KMS-11 (cell line): ENCODE measurements at regions not wholly inside any gene's neighbourhood (a gene's known extent, or its start where the extent isn't known, plus 50 kb on each side); places are given as distances from the start of the nearest gene placed in this dataset.
"Not testable (repeated sequence)": the region's sequence is repeated elsewhere in the genome, so short reads cannot be mapped to it uniquely, and the experiment has no call there.

Source experiments
- H2AFZ ChIP-seq: fragments of 200-600 bp; sonication (generic); 2 replicates; pipeline ENCODE4 v1.6.1; 2016; ENCODE audit warnings: antibody characterized with exemption, mixed run types, low read depth
- H3K27ac ChIP-seq: fragments of 200-600 bp; sonication (generic); 2 replicates; pipeline ENCODE4 v1.6.1; 2016; ENCODE audit warnings: mild to moderate bottlenecking, mixed run types
- H3K27me3 ChIP-seq: fragments of 200-600 bp; sonication (generic); 2 replicates; pipeline ENCODE4 v1.6.1; 2017; ENCODE audit warnings: mild to moderate bottlenecking, low read depth, mixed run types, moderate library complexity; ENCODE audit not compliant: insufficient read depth
- H3K36me3 ChIP-seq: fragments of 200-600 bp; sonication (generic); 2 replicates; pipeline ENCODE4 v1.6.1; 2017; ENCODE audit warnings: mild to moderate bottlenecking, mixed run types; ENCODE audit not compliant: insufficient read depth
- H3K4me1 ChIP-seq: fragments of 200-600 bp; sonication (generic); 2 replicates; pipeline ENCODE4 v1.6.1; 2016; ENCODE audit warnings: mild to moderate bottlenecking, low read depth, mixed run types; ENCODE audit not compliant: poor library complexity, severe bottlenecking
- H3K4me2 ChIP-seq: fragments of 200-600 bp; sonication (generic); 2 replicates; pipeline ENCODE4 v1.7.0; 2016; ENCODE audit warnings: mild to moderate bottlenecking, mixed run types
- H3K4me3 ChIP-seq: fragments of 200-600 bp; sonication (generic); IDR thresholded peaks from 2 replicates; pipeline ENCODE4 v1.6.1; 2017; ENCODE audit warnings: low read depth, low read length, mixed read lengths; ENCODE audit not compliant: insufficient read depth
- H3K79me2 ChIP-seq: fragments of 200-600 bp; sonication (generic); 2 replicates; pipeline ENCODE4 v1.6.1; 2016; ENCODE audit warnings: low read depth, mixed run types; ENCODE audit not compliant: insufficient read depth
- H3K9ac ChIP-seq: fragments of 200-600 bp; sonication (generic); 2 replicates; pipeline ENCODE4 v1.6.1; 2016; ENCODE audit warnings: mild to moderate bottlenecking, mixed run types
- H4K20me1 ChIP-seq: fragments of 200-600 bp; sonication (generic); 2 replicates; pipeline ENCODE4 v1.6.1; 2016; ENCODE audit warnings: mild to moderate bottlenecking, mixed run types; ENCODE audit not compliant: insufficient read depth
- TF ChIP-seq, protein P1 (sequence below): fragments of 200-600 bp; sonication (generic); conservative IDR thresholded peaks from 2 replicates; pipeline ENCODE4 v1.6.1; 2017; ENCODE audit warnings: low read depth, mild to moderate bottlenecking, antibody characterized with exemption, low read length, moderate library complexity, mixed read lengths

DNA sequence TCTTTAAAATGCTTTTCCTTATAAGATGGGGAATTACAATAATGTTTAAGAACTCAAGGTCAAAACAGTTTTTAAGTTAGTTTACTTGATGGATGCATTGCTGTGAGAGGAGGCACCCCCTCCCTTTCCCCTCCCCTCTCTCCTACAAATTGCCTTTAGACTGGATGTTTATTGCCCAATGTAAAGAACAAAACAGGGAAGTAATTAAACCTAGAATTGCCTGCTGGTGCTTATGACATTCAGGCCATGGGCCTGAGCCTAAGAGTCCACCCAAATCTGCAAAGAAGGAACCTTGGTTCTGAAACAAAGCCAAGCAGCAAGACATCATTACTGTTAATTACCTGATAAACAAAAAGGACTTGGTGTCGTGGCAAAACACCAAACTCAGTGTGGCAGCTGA, 630.3 kb downstream of the ISL1 start:
- TF ChIP-seq, protein P1, sequence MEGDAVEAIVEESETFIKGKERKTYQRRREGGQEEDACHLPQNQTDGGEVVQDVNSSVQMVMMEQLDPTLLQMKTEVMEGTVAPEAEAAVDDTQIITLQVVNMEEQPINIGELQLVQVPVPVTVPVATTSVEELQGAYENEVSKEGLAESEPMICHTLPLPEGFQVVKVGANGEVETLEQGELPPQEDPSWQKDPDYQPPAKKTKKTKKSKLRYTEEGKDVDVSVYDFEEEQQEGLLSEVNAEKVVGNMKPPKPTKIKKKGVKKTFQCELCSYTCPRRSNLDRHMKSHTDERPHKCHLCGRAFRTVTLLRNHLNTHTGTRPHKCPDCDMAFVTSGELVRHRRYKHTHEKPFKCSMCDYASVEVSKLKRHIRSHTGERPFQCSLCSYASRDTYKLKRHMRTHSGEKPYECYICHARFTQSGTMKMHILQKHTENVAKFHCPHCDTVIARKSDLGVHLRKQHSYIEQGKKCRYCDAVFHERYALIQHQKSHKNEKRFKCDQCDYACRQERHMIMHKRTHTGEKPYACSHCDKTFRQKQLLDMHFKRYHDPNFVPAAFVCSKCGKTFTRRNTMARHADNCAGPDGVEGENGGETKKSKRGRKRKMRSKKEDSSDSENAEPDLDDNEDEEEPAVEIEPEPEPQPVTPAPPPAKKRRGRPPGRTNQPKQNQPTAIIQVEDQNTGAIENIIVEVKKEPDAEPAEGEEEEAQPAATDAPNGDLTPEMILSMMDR = no peak
- H3K36me3 ChIP-seq = no peaks in the 10 kb centered on the region
- no peak overlapping the region for H3K4me2 ChIP-seq
- no peaks in the 10 kb centered on the region for H3K79me2 ChIP-seq
- no peaks in the 10 kb centered on the region for H3K4me1 ChIP-seq
- H3K4me3 ChIP-seq = no peak overlapping the region
- no peak overlapping the region for H3K9ac ChIP-seq
- H4K20me1 ChIP-seq = no peaks in the 10 kb centered on the region
- H2AFZ ChIP-seq = no peak overlapping the region
- H3K27me3 ChIP-seq = no peaks in the 10 kb centered on the region
- no peak overlapping the region for H3K27ac ChIP-seq

DNA sequence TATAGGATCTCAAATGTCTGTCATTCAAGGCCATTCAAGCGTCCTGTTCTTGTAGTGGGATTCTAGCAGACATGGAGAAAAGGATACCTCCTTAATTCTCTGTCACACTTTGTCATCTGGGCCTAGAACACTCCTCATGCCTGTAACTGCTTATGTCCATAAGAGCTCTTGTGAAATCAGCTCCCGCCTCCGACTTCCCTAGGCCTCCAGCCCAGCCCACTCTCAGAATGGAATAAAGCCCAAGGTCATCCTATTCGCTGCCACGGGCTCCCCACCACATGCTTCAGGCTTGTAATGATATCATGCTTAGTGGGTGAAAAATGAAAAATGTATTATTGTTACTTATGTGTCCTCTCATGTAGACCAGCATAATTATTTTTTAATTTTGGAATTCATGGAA, 632.5 kb downstream of the ISL1 start:
- no peaks in the 10 kb centered on the region for H3K79me2 ChIP-seq
- H3K27ac ChIP-seq = no peak overlapping the region
- no peak overlapping the region for H3K4me2 ChIP-seq
- no peaks in the 10 kb centered on the region for H3K4me1 ChIP-seq
- H3K36me3 ChIP-seq = no peaks in the 10 kb centered on the region
- no peaks in the 10 kb centered on the region for H3K27me3 ChIP-seq
- TF ChIP-seq, protein P1 = no peak
- H2AFZ ChIP-seq = no peak overlapping the region
- H3K4me3 ChIP-seq = no peak overlapping the region
- no peaks in the 10 kb centered on the region for H4K20me1 ChIP-seq
- H3K9ac ChIP-seq = no peak overlapping the region

DNA sequence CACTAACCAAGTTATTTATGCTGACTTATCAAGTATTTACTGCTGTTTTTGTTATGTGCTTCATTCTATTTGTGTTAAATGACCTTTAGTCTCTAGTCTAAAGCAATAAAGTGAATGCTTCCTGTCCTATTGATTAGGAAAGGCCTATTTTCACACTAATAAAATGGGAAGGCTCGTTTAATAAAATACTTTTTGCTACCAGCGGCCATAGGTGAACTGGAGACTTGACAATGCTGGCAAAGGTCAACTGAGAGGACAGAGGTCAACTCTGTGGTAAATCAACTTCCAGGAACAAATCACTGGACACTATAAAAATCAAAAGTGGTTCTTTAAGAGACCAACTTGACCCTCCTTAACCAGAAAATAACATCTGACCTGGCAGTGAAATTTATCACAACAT, 634.3 kb downstream of the ISL1 start:
- H3K79me2 ChIP-seq = no peaks in the 10 kb centered on the region
- TF ChIP-seq, protein P1 = no peak
- H3K4me3 ChIP-seq = no peak overlapping the region
- H3K27ac ChIP-seq = no peak overlapping the region
- H3K27me3 ChIP-seq = no peaks in the 10 kb centered on the region
- no peak overlapping the region for H3K4me2 ChIP-seq
- H3K4me1 ChIP-seq = no peaks in the 10 kb centered on the region
- H4K20me1 ChIP-seq = no peaks in the 10 kb centered on the region
- no peak overlapping the region for H2AFZ ChIP-seq
- no peaks in the 10 kb centered on the region for H3K36me3 ChIP-seq
- no peak overlapping the region for H3K9ac ChIP-seq

DNA sequence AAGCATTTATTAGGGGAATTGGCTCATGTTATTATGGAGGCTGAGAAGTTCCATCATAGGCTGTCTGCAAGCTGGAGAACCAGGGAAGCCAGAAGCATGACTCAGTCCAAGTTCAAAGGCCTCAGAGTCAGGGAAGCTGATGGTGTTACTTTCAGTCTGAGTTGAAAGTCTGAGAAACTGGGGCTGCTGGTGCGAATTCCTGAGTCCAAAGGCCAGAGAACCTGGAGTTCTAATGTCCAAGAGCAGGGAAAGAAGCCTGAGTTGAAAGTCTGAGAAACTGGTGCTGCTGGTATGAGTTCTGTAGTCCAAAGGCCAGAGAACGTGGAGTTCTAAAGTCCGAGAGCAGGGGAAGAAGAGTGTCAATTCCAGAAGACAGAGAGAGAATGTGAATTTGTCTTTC, 641.1 kb downstream of the ISL1 start:
- TF ChIP-seq, protein P1 = no peak
- H3K4me2 ChIP-seq = no peak overlapping the region
- no peak overlapping the region for H3K9ac ChIP-seq
- no peak overlapping the region for H2AFZ ChIP-seq
- H4K20me1 ChIP-seq = no peaks in the 10 kb centered on the region
- H3K36me3 ChIP-seq = no peaks in the 10 kb centered on the region
- no peak overlapping the region for H3K27ac ChIP-seq
- H3K4me3 ChIP-seq = no peak overlapping the region
- H3K79me2 ChIP-seq = no peaks in the 10 kb centered on the region
- no peaks in the 10 kb centered on the region for H3K27me3 ChIP-seq
- no peaks in the 10 kb centered on the region for H3K4me1 ChIP-seq

DNA sequence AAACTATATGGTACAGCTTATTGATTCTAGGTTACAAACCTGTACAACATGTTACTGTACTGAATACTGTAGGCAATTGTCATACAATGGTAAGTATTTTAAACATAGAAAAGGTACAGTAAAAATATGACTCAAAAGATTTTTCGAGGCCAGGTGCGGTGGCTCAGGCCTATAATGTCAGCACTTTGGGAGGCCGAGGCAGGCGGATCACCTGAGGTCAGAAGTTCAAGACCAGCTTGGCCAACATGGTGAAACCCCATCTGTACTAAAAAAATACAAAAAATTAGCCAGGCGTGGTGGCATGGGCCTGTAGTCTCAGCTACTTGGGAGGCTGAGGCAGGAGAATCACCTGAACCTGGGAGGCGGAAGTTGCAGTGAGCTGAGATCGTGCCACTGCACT, 646.6 kb downstream of the ISL1 start:
- not testable (repeated sequence) for H3K36me3 ChIP-seq, H3K27ac ChIP-seq, H3K27me3 ChIP-seq, H2AFZ ChIP-seq, H3K4me2 ChIP-seq, H4K20me1 ChIP-seq, H3K79me2 ChIP-seq, H3K4me3 ChIP-seq, H3K4me1 ChIP-seq, H3K9ac ChIP-seq
